GM18498 (cell line): ENCODE measurements at regions not wholly inside any gene's neighbourhood (a gene's known extent, or its start where the extent isn't known, plus 50 kb on each side); places are given as distances from the start of the nearest gene placed in this dataset.
A peak's percentile ranks its signal among the peaks of the same experiment; 100 is the strongest.

ENCODE experiments used
- ATAC-seq: cut with Tn5 transposase; IDR thresholded peaks from one replicate; pipeline ENCODE4 v1.9.1; 2021; ENCODE audit warnings: mild to moderate bottlenecking, moderate library complexity; ENCODE audit not compliant: unreplicated experiment

- ATAC-seq, result no peak
Observed at GRCh38 chr2:16284941-16285625, 344.7 kb downstream of the MYCN start.

GRCh38 chr2:16283071-16283850 lies 342.9 kb downstream of the MYCN start:
- no peak for ATAC-seq

- no peak for ATAC-seq
Observed at GRCh38 chr2:16282511-16282910, 342.2 kb downstream of the MYCN start.

GRCh38 chr2:16281451-16282335 lies 341.3 kb downstream of the MYCN start:
- peak; percentile 69 for ATAC-seq

GRCh38 chr2:16280081-16280480 lies 339.7 kb downstream of the MYCN start:
- ATAC-seq, result no peak

- ATAC-seq, result no peak
Observed at GRCh38 chr2:16279641-16280040, 339.3 kb downstream of the MYCN start.

- no peak for ATAC-seq
Observed at GRCh38 chr2:16279201-16279570, 338.8 kb downstream of the MYCN start.

GRCh38 chr2:16278421-16279200 lies 338.3 kb downstream of the MYCN start:
- no peak for ATAC-seq

GRCh38 chr2:16277117-16277516 lies 336.8 kb downstream of the MYCN start:
- ATAC-seq, result no peak

GRCh38 chr2:16275661-16276060 lies 335.3 kb downstream of the MYCN start:
- no peak for ATAC-seq

GRCh38 chr2:16275131-16275530 lies 334.8 kb downstream of the MYCN start:
- ATAC-seq, result no peak

- no peak for ATAC-seq
Observed at GRCh38 chr2:16273111-16273510, 332.8 kb downstream of the MYCN start.

- ATAC-seq, result no peak
Observed at GRCh38 chr2:16272038-16272788, 331.9 kb downstream of the MYCN start.

- ATAC-seq, result no peak
Observed at GRCh38 chr2:16271231-16271896, 331.0 kb downstream of the MYCN start.

GRCh38 chr2:16270441-16270840 lies 330.1 kb downstream of the MYCN start:
- no peak for ATAC-seq

GRCh38 chr2:16268301-16269000 lies 328.1 kb downstream of the MYCN start:
- ATAC-seq, result no peak

GRCh38 chr2:16266571-16266970 lies 326.2 kb downstream of the MYCN start:
- no peak for ATAC-seq

- no peak for ATAC-seq
Observed at GRCh38 chr2:16264931-16265540, 324.7 kb downstream of the MYCN start.
